Stimulated activated memory B cell treated with anti-CD40 and anti-IgM and Interleukin-4, amounts not matched to agents 10 μg/mL and 1 μg/mL and 100 μg/mL, for 72 hours (primary cell): ENCODE measurements at regions not wholly inside any gene's neighbourhood (a gene's known extent, or its start where the extent isn't known, plus 50 kb on each side); places are given as distances from the start of the nearest gene placed in this dataset.
"Not testable (repeated sequence)": the region's sequence is repeated elsewhere in the genome, so short reads cannot be mapped to it uniquely, and the experiment has no call there.

Experiments
- ATAC-seq: fragments of 150-1000 bp; cut with Tn5 transposase; 2 replicates; pipeline ENCODE4 v1.10.0; 2021
- H3K27ac Mint-ChIP-seq: one replicate; pipeline ENCODE4 v1.8.0; 2022; ENCODE audit warnings: mild to moderate bottlenecking, mixed read lengths
- H3K27me3 Mint-ChIP-seq: one replicate; pipeline ENCODE4 v1.8.0; 2022; ENCODE audit warnings: mixed read lengths
- H3K36me3 Mint-ChIP-seq: one replicate; pipeline ENCODE4 v1.8.0; 2022; ENCODE audit warnings: mixed read lengths
- H3K4me1 Mint-ChIP-seq: one replicate; pipeline ENCODE4 v1.8.0; 2022; ENCODE audit warnings: mixed read lengths
- H3K4me3 Mint-ChIP-seq: one replicate; pipeline ENCODE4 v1.8.0; 2022; ENCODE audit warnings: mild to moderate bottlenecking, moderate library complexity, mixed read lengths
- H3K9me3 Mint-ChIP-seq: one replicate; pipeline ENCODE4 v1.8.0; 2022; ENCODE audit warnings: mixed read lengths

GRCh38 chr16:65815707-65816106, 550.8 kb upstream of the CDH5 start:
- no peaks in the 10 kb centered on the region for H3K4me1 Mint-ChIP-seq
- no peaks in the 10 kb centered on the region for H3K27me3 Mint-ChIP-seq
- H3K9me3 Mint-ChIP-seq, result no peaks in the 10 kb centered on the region
- no peak for ATAC-seq
- H3K36me3 Mint-ChIP-seq, result no peaks in the 10 kb centered on the region
- H3K27ac Mint-ChIP-seq, result no peak overlapping the region
- no peak overlapping the region for H3K4me3 Mint-ChIP-seq

DNA sequence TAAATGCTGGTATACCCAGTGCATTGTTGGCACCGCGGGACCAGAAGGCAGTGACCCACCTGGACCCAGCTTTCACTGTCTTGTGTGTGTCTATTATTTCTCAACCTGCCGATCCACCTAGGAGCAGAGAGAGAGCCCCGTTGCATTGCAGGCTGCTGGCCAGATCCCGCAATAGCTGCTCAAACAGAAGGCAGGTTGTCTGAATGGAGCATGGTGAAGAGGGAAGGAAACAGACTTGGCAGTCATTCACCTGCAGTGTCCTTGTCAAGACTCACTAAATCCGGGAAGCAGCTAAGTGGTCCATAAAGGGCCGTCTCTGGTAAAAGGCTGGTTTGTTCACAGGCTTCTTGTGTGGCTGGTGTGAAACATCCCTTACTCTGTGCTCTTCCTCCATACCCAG, 552.6 kb upstream of the CDH5 start:
- not testable (repeated sequence) for ATAC-seq, H3K27me3 Mint-ChIP-seq, H3K9me3 Mint-ChIP-seq, H3K4me3 Mint-ChIP-seq, H3K4me1 Mint-ChIP-seq, H3K36me3 Mint-ChIP-seq, H3K27ac Mint-ChIP-seq

DNA sequence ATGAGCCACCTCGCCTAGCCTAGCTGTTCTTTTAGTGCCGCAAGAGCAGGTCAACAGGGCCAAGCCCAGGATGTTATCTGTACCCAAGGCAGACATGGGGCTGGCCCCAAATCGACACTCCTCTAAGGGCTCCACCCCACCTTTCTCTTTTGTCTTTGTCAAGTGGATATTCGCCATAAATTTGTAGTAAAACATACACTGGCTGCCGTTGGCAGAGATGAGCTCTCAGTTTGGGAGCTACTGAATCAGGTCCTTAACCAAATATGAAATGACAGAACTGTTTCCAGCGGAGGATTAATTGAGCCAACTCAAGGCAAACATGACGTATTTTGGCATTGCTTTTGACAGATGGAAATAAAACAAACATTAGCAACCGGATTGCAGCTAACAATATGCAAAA, 556.9 kb upstream of the CDH5 start:
- peaks cover 11% of the 10 kb centered on the region for H3K9me3 Mint-ChIP-seq
- no peaks in the 10 kb centered on the region for H3K4me1 Mint-ChIP-seq
- H3K36me3 Mint-ChIP-seq, result no peaks in the 10 kb centered on the region
- H3K27ac Mint-ChIP-seq, result no peak overlapping the region
- no peaks in the 10 kb centered on the region for H3K27me3 Mint-ChIP-seq
- H3K4me3 Mint-ChIP-seq, result no peak overlapping the region
- no peak for ATAC-seq

DNA sequence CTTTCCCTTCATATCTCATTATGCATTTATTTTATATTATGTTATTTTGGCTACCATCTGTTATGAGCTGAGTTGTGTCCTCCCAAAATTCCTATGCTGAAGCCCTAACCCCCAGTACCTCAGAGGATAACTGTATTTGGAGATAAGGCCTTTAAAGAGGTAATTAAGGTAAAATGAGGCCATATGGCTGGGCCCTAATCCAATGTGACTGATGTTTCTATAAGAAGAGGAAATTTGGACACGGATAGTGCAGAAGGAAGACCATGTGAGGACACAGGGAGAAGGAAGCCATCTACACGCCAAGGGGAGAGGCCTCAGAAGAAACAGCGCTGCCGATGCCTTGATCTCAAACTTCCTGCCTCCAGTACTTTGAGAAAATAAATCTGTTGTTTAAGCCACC, 557.7 kb upstream of the CDH5 start:
- Mint-ChIP-seq H3K9me3 (peaks cover 11% of the 10 kb centered on the region), H3K4me1 (no peaks in the 10 kb centered on the region), H3K4me3 (no peak overlapping the region), H3K27ac (no peak overlapping the region), H3K27me3 (no peaks in the 10 kb centered on the region), H3K36me3 (no peaks in the 10 kb centered on the region)
- no peak for ATAC-seq

DNA sequence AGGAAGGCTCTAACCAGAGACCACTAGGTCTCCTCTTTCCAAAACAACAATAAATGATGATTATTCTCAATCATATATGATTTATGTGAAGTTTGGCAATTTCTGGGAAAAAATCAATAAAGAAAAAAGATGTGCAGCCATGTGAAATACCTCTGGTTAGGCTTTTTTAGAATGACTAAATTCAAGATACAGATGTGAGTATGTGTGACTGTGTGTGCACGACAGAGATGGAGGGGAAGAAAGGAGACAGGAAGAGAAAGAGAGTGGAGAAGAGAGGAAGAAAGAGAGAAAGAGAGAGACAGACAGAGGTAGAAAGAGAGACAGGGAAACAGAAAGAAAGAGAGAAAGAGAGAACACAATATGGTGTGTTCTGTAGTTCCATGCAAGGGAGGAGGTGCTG, 558.6 kb upstream of the CDH5 start:
- Mint-ChIP-seq H3K9me3 (peaks cover 11% of the 10 kb centered on the region), H3K27ac (no peak overlapping the region), H3K36me3 (no peaks in the 10 kb centered on the region), H3K27me3 (no peaks in the 10 kb centered on the region), H3K4me3 (no peak overlapping the region), H3K4me1 (no peaks in the 10 kb centered on the region)
- ATAC-seq, result no peak

GRCh38 chr16:65805704-65806103, 560.8 kb upstream of the CDH5 start:
- not testable (repeated sequence) for H3K27ac Mint-ChIP-seq, H3K4me1 Mint-ChIP-seq, H3K4me3 Mint-ChIP-seq, H3K27me3 Mint-ChIP-seq, H3K36me3 Mint-ChIP-seq, ATAC-seq
- H3K9me3 Mint-ChIP-seq, result peaks cover 11% of the 10 kb centered on the region

DNA sequence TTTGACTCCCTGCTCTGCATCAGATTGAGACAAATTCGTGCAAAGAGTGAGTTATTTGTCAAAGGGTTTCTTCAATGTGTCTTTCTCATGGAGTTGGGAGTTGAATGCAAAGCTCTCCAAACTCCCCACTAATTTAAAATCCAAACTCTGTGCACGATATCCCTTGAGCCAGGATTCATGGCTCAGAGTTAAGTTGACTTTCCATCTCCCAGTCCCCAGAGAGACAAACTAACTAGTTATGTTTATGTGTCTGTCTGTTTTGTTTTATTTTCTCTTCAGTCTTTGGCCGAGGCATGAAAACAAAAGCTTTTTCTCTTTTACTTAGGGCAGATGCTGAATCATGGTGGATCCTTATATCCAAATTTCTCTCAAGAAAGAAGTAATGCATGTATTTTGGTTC, 570.0 kb upstream of the CDH5 start:
- no peak overlapping the region for H3K4me3 Mint-ChIP-seq
- H3K27me3 Mint-ChIP-seq, result no peaks in the 10 kb centered on the region
- peaks cover 8% of the 10 kb centered on the region for H3K9me3 Mint-ChIP-seq
- no peak for ATAC-seq
- H3K36me3 Mint-ChIP-seq, result no peaks in the 10 kb centered on the region
- no peak overlapping the region for H3K27ac Mint-ChIP-seq
- no peaks in the 10 kb centered on the region for H3K4me1 Mint-ChIP-seq

DNA sequence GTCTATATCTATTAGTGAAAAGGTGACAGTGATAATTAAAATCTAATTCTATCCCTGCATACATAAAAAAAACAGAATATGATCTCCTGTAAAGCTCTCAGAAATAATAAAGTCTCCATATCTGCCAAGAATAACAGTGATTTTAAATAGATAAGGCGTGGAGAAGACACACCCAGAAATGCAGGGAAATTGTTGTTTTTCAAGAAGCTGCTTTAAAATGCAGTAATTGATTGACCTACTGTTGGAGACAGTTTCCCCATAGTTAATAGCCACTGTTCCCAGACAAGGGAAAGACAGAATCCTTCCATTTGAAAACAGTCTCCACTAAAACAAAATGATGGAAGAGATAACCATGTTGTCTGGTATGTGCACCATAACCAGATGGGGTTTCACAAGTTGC, 571.5 kb upstream of the CDH5 start:
- no peaks in the 10 kb centered on the region for H3K4me1 Mint-ChIP-seq
- H3K4me3 Mint-ChIP-seq, result no peak overlapping the region
- H3K27ac Mint-ChIP-seq, result no peak overlapping the region
- H3K27me3 Mint-ChIP-seq, result no peaks in the 10 kb centered on the region
- H3K36me3 Mint-ChIP-seq, result no peaks in the 10 kb centered on the region
- no peak for ATAC-seq
- H3K9me3 Mint-ChIP-seq, result peaks cover 7% of the 10 kb centered on the region

- no peak for ATAC-seq
- Mint-ChIP-seq H3K36me3 (no peaks in the 10 kb centered on the region), H3K9me3 (peaks cover 5% of the 10 kb centered on the region), H3K27ac (no peak overlapping the region), H3K27me3 (no peaks in the 10 kb centered on the region), H3K4me3 (no peak overlapping the region), H3K4me1 (no peaks in the 10 kb centered on the region)
Observed at GRCh38 chr16:65793781-65794180, 572.7 kb upstream of the CDH5 start.

DNA sequence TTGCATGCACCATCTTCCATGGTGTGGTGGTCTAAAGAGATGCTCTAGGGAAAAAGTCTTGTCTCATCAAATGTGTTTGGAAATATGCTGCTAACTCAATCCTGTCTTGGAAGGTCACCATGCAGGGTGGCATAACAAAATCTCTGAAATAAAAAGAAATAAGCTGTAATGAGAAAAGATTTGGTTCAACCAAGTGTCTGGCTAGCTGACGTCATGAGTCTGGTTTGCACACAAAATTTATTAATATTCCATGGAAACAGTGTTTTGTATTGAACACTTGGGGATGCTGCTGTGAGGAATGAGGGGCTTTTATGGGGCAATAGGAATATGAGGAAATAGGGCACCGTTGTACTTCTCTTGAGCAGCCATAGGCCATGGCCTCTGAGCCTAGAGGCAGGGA, 575.7 kb upstream of the CDH5 start:
- H3K27ac Mint-ChIP-seq, result no peak overlapping the region
- H3K36me3 Mint-ChIP-seq, result no peaks in the 10 kb centered on the region
- no peak overlapping the region for H3K4me3 Mint-ChIP-seq
- ATAC-seq, result no peak
- no peaks in the 10 kb centered on the region for H3K9me3 Mint-ChIP-seq
- H3K4me1 Mint-ChIP-seq, result no peaks in the 10 kb centered on the region
- no peaks in the 10 kb centered on the region for H3K27me3 Mint-ChIP-seq

GRCh38 chr16:65789161-65789945, 577.1 kb upstream of the CDH5 start:
- H3K4me1 Mint-ChIP-seq, result no peaks in the 10 kb centered on the region
- ATAC-seq, result no peak
- no peaks in the 10 kb centered on the region for H3K36me3 Mint-ChIP-seq
- no peaks in the 10 kb centered on the region for H3K9me3 Mint-ChIP-seq
- no peak overlapping the region for H3K27ac Mint-ChIP-seq
- no peaks in the 10 kb centered on the region for H3K27me3 Mint-ChIP-seq
- no peak overlapping the region for H3K4me3 Mint-ChIP-seq

GRCh38 chr16:65788434-65789140, 577.9 kb upstream of the CDH5 start:
- no peaks in the 10 kb centered on the region for H3K4me1 Mint-ChIP-seq
- no peak overlapping the region for H3K4me3 Mint-ChIP-seq
- H3K9me3 Mint-ChIP-seq, result no peaks in the 10 kb centered on the region
- H3K27ac Mint-ChIP-seq, result no peak overlapping the region
- no peaks in the 10 kb centered on the region for H3K36me3 Mint-ChIP-seq
- ATAC-seq, result no peak
- no peaks in the 10 kb centered on the region for H3K27me3 Mint-ChIP-seq

GRCh38 chr16:65787921-65788320, 578.6 kb upstream of the CDH5 start:
- H3K27ac Mint-ChIP-seq, result no peak overlapping the region

GRCh38 chr16:65786916-65787315, 579.6 kb upstream of the CDH5 start:
- H3K4me3 Mint-ChIP-seq, result no peak overlapping the region
- no peak overlapping the region for H3K27ac Mint-ChIP-seq
- H3K36me3 Mint-ChIP-seq, result no peaks in the 10 kb centered on the region
- ATAC-seq, result no peak
- no peaks in the 10 kb centered on the region for H3K27me3 Mint-ChIP-seq
- no peaks in the 10 kb centered on the region for H3K4me1 Mint-ChIP-seq
- no peaks in the 10 kb centered on the region for H3K9me3 Mint-ChIP-seq

More at GRCh38 chr16:65787921-65788320, 578.6 kb upstream of the CDH5 start:
- H3K4me3 Mint-ChIP-seq, result no peak overlapping the region
- H3K4me1 Mint-ChIP-seq, result no peaks in the 10 kb centered on the region
- no peaks in the 10 kb centered on the region for H3K27me3 Mint-ChIP-seq
- no peaks in the 10 kb centered on the region for H3K9me3 Mint-ChIP-seq
- no peaks in the 10 kb centered on the region for H3K36me3 Mint-ChIP-seq
- ATAC-seq, result no peak

DNA sequence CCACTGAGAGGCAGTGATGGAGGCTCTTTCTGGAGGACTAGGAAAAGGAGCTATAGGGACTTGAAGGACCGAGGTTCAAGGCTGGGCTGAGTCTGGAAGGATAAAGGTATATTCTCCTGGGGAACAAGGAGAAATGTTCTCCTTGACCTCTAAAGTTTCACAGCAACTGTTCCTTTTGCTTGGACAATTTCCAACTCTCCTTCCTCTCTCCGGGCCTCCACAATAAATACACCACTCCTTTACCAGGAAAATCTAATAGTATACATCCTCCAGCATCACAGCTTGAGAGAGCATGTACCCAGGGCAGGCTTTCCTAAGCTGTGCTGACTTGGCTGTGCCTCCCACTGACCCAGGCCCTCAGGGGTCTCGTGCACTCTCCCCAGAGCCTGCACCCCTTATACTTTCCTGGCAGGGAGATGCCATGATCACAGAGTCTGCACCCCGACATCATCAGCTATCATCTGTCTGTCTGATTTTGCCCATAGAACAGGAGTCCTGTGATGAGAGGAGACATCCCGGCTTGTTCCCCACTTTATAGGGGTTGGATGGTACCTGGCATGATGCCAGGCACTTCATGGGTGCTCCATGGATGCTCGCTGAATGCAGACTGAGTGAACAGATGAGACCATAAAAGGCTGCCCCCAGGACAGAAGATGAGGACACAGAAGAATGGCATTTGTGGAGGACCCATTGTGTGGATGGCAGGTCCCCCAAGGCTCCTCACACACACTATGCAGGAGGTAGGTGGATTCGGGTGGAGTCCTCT, 582.6 kb upstream of the CDH5 start:
- Mint-ChIP-seq H3K36me3 (no peaks in the 10 kb centered on the region), H3K4me3 (no peak overlapping the region), H3K4me1 (no peaks in the 10 kb centered on the region), H3K9me3 (peaks cover 4% of the 10 kb centered on the region), H3K27ac (no peak overlapping the region), H3K27me3 (no peaks in the 10 kb centered on the region)
- ATAC-seq, result no peak
